VCaP (cell line): ENCODE measurements at regions not wholly inside any gene's neighbourhood (a gene's known extent, or its start where the extent isn't known, plus 50 kb on each side); places are given as distances from the start of the nearest gene placed in this dataset.

ENCODE experiments used
- H3K27ac ChIP-seq: fragments of 450-650 bp; 2 replicates; pipeline ENCODE4 v1.5.1; 2017
- TF ChIP-seq, protein P1 (sequence below): fragments of 450-650 bp; conservative IDR thresholded peaks from 2 replicates; pipeline ENCODE4 v1.5.1; 2017; ENCODE audit warnings: mild to moderate bottlenecking, moderate library complexity

DNA sequence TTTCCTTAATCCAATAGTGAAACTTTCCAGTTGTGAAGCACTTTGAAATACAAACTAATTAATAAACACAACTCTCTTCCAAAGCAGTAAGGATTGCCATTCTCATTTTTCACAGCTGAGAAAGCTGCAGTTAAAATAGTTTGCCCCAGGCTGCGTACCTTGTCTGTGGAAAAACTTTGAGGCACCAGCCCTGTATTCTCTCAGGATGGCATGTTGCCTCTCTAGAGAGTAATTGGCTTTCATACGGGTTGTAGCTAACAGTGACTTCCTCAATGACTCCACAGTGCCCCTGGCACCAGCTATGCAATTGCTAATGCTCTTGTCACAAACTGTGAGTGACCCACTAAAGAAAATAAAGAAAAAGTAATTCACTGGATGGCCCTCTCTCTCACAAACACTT lies 345.7 kb downstream of the MTX2 start:
- TF ChIP-seq, protein P1, sequence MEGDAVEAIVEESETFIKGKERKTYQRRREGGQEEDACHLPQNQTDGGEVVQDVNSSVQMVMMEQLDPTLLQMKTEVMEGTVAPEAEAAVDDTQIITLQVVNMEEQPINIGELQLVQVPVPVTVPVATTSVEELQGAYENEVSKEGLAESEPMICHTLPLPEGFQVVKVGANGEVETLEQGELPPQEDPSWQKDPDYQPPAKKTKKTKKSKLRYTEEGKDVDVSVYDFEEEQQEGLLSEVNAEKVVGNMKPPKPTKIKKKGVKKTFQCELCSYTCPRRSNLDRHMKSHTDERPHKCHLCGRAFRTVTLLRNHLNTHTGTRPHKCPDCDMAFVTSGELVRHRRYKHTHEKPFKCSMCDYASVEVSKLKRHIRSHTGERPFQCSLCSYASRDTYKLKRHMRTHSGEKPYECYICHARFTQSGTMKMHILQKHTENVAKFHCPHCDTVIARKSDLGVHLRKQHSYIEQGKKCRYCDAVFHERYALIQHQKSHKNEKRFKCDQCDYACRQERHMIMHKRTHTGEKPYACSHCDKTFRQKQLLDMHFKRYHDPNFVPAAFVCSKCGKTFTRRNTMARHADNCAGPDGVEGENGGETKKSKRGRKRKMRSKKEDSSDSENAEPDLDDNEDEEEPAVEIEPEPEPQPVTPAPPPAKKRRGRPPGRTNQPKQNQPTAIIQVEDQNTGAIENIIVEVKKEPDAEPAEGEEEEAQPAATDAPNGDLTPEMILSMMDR, result no peak
- no peak overlapping the region for H3K27ac ChIP-seq

DNA sequence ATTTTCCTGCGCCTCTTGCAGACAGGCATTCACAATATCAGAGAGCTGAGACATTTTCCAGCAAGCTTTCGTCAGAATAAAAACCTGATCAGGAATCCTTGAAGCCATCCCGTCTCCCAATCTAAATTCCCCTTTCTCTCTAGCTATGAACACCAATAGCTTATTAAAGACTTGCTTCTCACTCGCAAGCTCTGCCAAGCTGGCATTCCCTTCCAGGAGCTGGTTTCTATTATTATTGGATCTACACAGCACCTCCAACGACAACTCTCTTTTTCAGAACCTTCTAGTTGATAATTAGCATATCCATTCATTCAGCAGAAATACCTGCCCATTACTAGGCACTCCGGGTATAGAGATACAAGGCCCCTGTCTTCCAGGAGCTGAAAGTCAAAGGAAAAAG lies 350.3 kb downstream of the MTX2 start:
- TF ChIP-seq, protein P1, result no peak

DNA sequence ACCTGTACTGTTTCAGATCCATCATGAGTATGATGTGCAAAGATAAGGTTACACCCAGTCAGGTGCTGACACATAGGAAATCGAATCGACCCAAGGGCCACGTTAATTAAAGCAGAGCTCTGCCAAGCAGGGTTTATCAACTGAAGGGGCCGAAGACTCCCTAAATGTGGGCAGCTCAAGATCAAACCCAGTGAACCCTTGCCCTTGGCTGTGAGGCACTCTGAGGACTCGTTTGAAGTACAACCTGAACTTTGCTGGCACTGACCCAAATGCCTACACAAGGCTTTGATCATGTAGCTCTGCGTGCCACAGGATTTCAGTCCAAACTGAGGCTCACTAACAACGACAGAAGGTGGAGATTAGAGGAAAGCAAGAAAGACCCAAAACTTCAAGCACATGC lies 352.1 kb downstream of the MTX2 start:
- TF ChIP-seq, protein P1, result no peak
- H3K27ac ChIP-seq, result no peak overlapping the region

More for the DNA sequence above, 350.3 kb downstream of the MTX2 start:
- H3K27ac ChIP-seq, result no peak overlapping the region

GRCh38 chr2:176622792-176623191 lies 353.6 kb downstream of the MTX2 start:
- TF ChIP-seq, protein P1, result no peak
- no peak overlapping the region for H3K27ac ChIP-seq

DNA sequence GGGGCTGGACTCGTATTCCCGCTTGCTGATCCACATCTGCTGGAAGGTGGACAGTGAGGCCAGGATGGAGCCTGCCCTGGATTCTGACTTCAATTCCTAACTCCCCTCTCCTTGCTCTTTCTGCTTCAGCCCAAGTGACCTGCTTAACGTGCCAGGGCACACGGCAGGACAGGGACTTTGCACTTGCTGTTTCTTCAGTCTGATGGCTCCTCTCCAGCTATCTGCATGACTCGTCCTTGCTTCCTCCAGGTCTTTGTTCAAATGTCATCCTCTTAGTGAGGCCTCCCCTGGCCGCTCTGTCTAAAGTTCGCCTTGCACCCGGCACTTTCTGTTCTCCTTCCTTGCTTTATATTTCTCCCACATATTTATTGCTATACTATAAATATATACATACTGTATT lies 357.6 kb downstream of the MTX2 start:
- TF ChIP-seq, protein P1, result no peak

GRCh38 chr2:176628438-176628837 lies 359.2 kb downstream of the MTX2 start:
- H3K27ac ChIP-seq, result no peak overlapping the region
- TF ChIP-seq, protein P1, result no peak

More for the DNA sequence above, 357.6 kb downstream of the MTX2 start:
- no peak overlapping the region for H3K27ac ChIP-seq

DNA sequence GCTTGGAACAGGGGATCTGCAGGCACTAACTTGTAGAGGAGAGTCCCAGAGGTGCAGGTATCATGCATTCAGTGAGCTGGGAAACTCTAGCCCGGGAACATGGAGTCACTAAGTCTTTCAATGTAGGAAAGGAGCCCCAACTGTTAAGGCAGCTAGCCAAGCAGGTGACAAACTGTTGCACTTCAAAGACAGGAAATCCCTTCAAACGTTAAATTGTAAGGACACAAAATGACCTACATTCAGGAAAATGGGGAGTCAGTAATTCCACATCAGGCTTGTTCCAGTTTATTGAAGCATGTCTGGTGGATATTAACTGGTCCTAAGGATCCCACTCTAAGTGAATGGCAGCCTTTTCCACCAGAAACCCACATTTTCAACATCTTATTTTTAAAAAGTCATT lies 364.5 kb downstream of the MTX2 start:
- H3K27ac ChIP-seq, result no peak overlapping the region
- TF ChIP-seq, protein P1, result no peak

DNA sequence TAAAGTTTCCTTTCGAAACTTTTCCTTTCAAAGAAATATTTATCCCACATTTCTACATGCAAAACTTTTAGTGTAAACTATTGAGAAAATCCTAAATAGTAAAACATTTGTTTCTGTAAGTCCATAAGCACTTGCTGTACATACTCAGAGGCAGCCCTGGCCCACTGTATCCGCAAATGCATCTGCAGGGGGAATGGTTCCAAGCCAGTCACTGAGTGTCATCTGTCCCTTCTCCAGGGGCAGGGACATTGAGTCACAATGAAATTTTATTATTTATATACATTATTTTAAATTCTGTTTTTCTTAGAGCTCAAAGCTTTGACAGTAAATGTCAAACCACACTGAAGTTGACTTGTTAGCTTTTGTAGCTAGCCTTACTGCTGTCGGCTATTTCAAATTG lies 367.2 kb downstream of the MTX2 start:
- H3K27ac ChIP-seq, result no peak overlapping the region
- TF ChIP-seq, protein P1, result no peak
